Breast epithelium (tissue), 3 donors: ENCODE measurements at regions not wholly inside any gene's neighbourhood (a gene's known extent, or its start where the extent isn't known, plus 50 kb on each side); places are given as distances from the start of the nearest gene placed in this dataset.

Experiments used
- POLR2A ChIP-seq: fragments of 450-650 bp; IDR thresholded peaks from one replicate; pipeline ENCODE4 v1.6.1; 2016; ENCODE audit warnings: antibody characterized with exemption, mild to moderate bottlenecking, moderate library complexity
- TF ChIP-seq, protein P1 (sequence below), 3 donors: fragments of 450-650 bp; IDR thresholded peaks; one replicate each; pipeline ENCODE4 v1.5.1; 2016 to 2017; ENCODE audit warnings: antibody characterized with exemption in 3 of 3, mild to moderate bottlenecking in 3 of 3, moderate library complexity in 3 of 3

DNA sequence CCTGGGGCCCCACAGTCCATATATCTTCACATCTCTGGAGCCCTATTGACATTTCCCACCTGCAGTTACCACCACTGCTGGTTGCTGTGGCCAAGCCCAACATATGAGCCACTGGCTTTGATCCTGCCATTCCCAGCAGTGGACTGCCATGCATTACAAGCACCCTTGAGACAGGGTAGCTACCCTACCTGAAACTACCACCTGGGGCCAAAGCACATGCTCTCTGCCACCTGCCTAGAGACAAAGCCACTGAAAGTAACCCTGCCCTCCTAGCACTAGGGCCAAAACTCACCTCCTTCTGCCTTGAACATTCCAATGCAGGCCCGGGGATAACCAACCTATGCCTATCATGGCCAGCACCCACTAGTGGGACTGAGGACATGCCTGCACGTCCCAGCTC is 255.5 kb upstream of the KHDRBS2 start:
- TF ChIP-seq, protein P1, sequence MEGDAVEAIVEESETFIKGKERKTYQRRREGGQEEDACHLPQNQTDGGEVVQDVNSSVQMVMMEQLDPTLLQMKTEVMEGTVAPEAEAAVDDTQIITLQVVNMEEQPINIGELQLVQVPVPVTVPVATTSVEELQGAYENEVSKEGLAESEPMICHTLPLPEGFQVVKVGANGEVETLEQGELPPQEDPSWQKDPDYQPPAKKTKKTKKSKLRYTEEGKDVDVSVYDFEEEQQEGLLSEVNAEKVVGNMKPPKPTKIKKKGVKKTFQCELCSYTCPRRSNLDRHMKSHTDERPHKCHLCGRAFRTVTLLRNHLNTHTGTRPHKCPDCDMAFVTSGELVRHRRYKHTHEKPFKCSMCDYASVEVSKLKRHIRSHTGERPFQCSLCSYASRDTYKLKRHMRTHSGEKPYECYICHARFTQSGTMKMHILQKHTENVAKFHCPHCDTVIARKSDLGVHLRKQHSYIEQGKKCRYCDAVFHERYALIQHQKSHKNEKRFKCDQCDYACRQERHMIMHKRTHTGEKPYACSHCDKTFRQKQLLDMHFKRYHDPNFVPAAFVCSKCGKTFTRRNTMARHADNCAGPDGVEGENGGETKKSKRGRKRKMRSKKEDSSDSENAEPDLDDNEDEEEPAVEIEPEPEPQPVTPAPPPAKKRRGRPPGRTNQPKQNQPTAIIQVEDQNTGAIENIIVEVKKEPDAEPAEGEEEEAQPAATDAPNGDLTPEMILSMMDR (IDR thresholded peaks at IDR 0.05): no peak
- TF ChIP-seq POLR2A: no peak
